HG03280 (cell line): ENCODE measurements at regions not wholly inside any gene's neighbourhood (a gene's known extent, or its start where the extent isn't known, plus 50 kb on each side); places are given as distances from the start of the nearest gene placed in this dataset.
"Not testable (repeated sequence)": the region's sequence is repeated elsewhere in the genome, so short reads cannot be mapped to it uniquely, and the experiment has no call there.

Source experiments
- ATAC-seq: cut with Tn5 transposase; IDR thresholded peaks from one replicate; pipeline ENCODE4 v1.9.1; 2021; ENCODE audit warnings: mild to moderate bottlenecking, moderate library complexity; ENCODE audit not compliant: unreplicated experiment

- no peak for ATAC-seq
These were observed 302.2 kb upstream of the EPHA7 start for GRCh38 chr6:93721386-93722048.

- ATAC-seq = no peak
These were observed 294.6 kb upstream of the EPHA7 start for GRCh38 chr6:93713974-93714373.

GRCh38 chr6:93703431-93703830 lies 284.1 kb upstream of the EPHA7 start:
- ATAC-seq = no peak

GRCh38 chr6:93701526-93701925 lies 282.2 kb upstream of the EPHA7 start:
- no peak for ATAC-seq

GRCh38 chr6:93685494-93685893 lies 266.1 kb upstream of the EPHA7 start:
- ATAC-seq = no peak

- no peak for ATAC-seq
These were observed 265.0 kb upstream of the EPHA7 start for GRCh38 chr6:93684339-93684738.

- no peak for ATAC-seq
These were observed 260.5 kb upstream of the EPHA7 start for GRCh38 chr6:93679836-93680235.

GRCh38 chr6:93678841-93679454 lies 259.6 kb upstream of the EPHA7 start:
- ATAC-seq = no peak

- no peak for ATAC-seq
These were observed 258.1 kb upstream of the EPHA7 start for GRCh38 chr6:93677264-93677965.

GRCh38 chr6:93676581-93676980 lies 257.2 kb upstream of the EPHA7 start:
- no peak for ATAC-seq

GRCh38 chr6:93675856-93676417 lies 256.6 kb upstream of the EPHA7 start:
- ATAC-seq = no peak

- no peak for ATAC-seq
These were observed 243.8 kb upstream of the EPHA7 start for GRCh38 chr6:93663111-93663510.

GRCh38 chr6:93654548-93654947 lies 235.2 kb upstream of the EPHA7 start:
- ATAC-seq = no peak

- no peak for ATAC-seq
These were observed 225.3 kb upstream of the EPHA7 start for GRCh38 chr6:93644611-93645010.

GRCh38 chr6:93639126-93639525 lies 219.8 kb upstream of the EPHA7 start:
- no peak for ATAC-seq

- ATAC-seq = not testable (repeated sequence)
These were observed 217.8 kb upstream of the EPHA7 start for GRCh38 chr6:93636987-93637664.

GRCh38 chr6:93624408-93624807 lies 205.0 kb upstream of the EPHA7 start:
- no peak for ATAC-seq

GRCh38 chr6:93621442-93621841 lies 202.1 kb upstream of the EPHA7 start:
- no peak for ATAC-seq

- ATAC-seq = no peak
These were observed 185.6 kb upstream of the EPHA7 start for GRCh38 chr6:93604951-93605350.

GRCh38 chr6:93592417-93592816 lies 173.1 kb upstream of the EPHA7 start:
- ATAC-seq = no peak

- ATAC-seq = no peak
These were observed 166.9 kb upstream of the EPHA7 start for GRCh38 chr6:93586306-93586705.
